Stomach (tissue), 8 donors: ENCODE measurements at regions not wholly inside any gene's neighbourhood (a gene's known extent, or its start where the extent isn't known, plus 50 kb on each side); places are given as distances from the start of the nearest gene placed in this dataset.
A peak's percentile ranks its signal among the peaks of the same experiment; 100 is the strongest.

Experiments
- DNase-seq, 2 donors: peaks; one replicate each; pipeline versions ENCODE4 v3.0.0 to v3.0.0-alpha.2; 2013 to 2019
- H3K27ac ChIP-seq, 5 donors: fragments of 200-600 bp in 4 of 5; sonication (generic) in 4 of 5; one replicate each; pipeline ENCODE4 v1.5.1; 2013 to 2019; ENCODE audit warnings: mild to moderate bottlenecking in 1 of 5, moderate library complexity in 1 of 5
- H3K27me3 ChIP-seq, 3 donors: fragments of 200-600 bp; sonication (generic); one replicate each; pipeline ENCODE4 v1.5.1; 2017 to 2019; ENCODE audit warnings: mixed run types in 1 of 3
- H3K36me3 ChIP-seq, 4 donors: fragments of 200-600 bp; sonication (generic); 1 replicate in 3 of 4; 2 replicates in 1 of 4; pipeline ENCODE4 v1.5.1; 2016 to 2019
- H3K4me1 ChIP-seq, 4 donors: fragments of 200-600 bp; sonication (generic); one replicate each; pipeline ENCODE4 v1.5.1; 2016 to 2019
- H3K4me3 ChIP-seq, 4 donors: fragments of 200-600 bp; sonication (generic) in 3 of 4; one replicate each; pipeline ENCODE4 v1.5.1; 2016 to 2019; ENCODE audit warnings: mild to moderate bottlenecking in 1 of 4
- H3K9me3 ChIP-seq, 4 donors: fragments of 200-600 bp; sonication (generic); one replicate each; pipeline ENCODE4 v1.5.1; 2016 to 2019
- CTCF ChIP-seq, 7 experiments: fragments of 450-650 bp in 4 of 7; fragments of 200-600 bp in 3 of 7; sonication (generic) in 3 of 7; IDR thresholded peaks; one replicate each; pipeline ENCODE4 v1.5.1; 2016 to 2019; ENCODE audit warnings: antibody characterized with exemption in 7 of 7, control low read depth in 2 of 7, mild to moderate bottlenecking in 1 of 7
- EP300 ChIP-seq: sonication (generic); formaldehyde crosslinking; IDR thresholded peaks from one replicate; pipeline ENCODE4 v1.6.1; 2017; ENCODE audit warnings: antibody characterized with exemption
- POLR2A ChIP-seq, 4 donors: fragments of 450-650 bp; IDR thresholded peaks; one replicate each; pipeline ENCODE4 v1.6.1; 2016; ENCODE audit warnings: antibody characterized with exemption in 4 of 4, control low read depth in 2 of 4, mild to moderate bottlenecking in 1 of 4, moderate library complexity in 1 of 4
- POLR2AphosphoS5 ChIP-seq, 3 donors: sonication (generic); formaldehyde crosslinking; IDR thresholded peaks; one replicate each; pipeline ENCODE4 v1.6.1; 2016; ENCODE audit warnings: antibody characterized with exemption in 3 of 3
- WGBS, 5 donors: extraction: QIAGEN DNeasy Blood & Tissue Kit in 3 of 5; methylation state at CpG; one replicate each; pipeline versions ENCODE4 v1.1.5 to v1.1.7; 2013 to 2018; 5-methylcytosine and 5-hydroxymethylcytosine counted together
- intact Hi-C: fragments of 100-400 bp; cut with DNase I; formaldehyde crosslinking; loops from one replicate; pipeline ENCODE4 v1.15.1; 2023; ENCODE audit warnings: low total_unique reads
- donor health status: healthy with polysubstance abuse.
- donor health status: Bipolar disorder and iron deficiency.
- donor health status: healthy.

- Histone ChIP-seq H3K27ac (peak overlapping the region in 4 of 5 donors; percentile 24 to 73 (median 58)), H3K4me3 (no peak overlapping the region), H3K4me1 (peaks cover 23 to 91% (median 61%) of the 10 kb centered on the region in 4 donors), H3K27me3 (no peaks in the 10 kb centered on the region), H3K9me3 (no peaks in the 10 kb centered on the region), H3K36me3 (peaks cover 5 to 17% (median 15%) of the 10 kb centered on the region in 4 donors)
- intact Hi-C loops = no loop called here
- TF ChIP-seq POLR2AphosphoS5 (IDR thresholded peaks at IDR 0.05) (no peak), EP300 (no peak), CTCF (IDR thresholded peaks at IDR 0.05) (no peak), POLR2A (IDR thresholded peaks at IDR 0.05) (no peak)
- WGBS, 5 donors = 72 to 77% (median 76%) methylated on average over 5 of the region's 5 CpGs
- peak in 1 of 2 donors; percentile 21 for DNase-seq
Observed at GRCh38 chr7:131072505-131073091, 255.1 kb upstream of the MKLN1 start.

GRCh38 chr7:131074043-131074442 lies 253.6 kb upstream of the MKLN1 start:
- 89 to 100% (median 97%) methylated on average over 1 of the region's 1 CpG for WGBS, 5 donors
- intact Hi-C loops = no loop called here
- no peak for DNase-seq
- Histone ChIP-seq H3K4me3 (no peak overlapping the region), H3K36me3 (peaks cover 5 to 22% (median 15%) of the 10 kb centered on the region in 4 donors), H3K27ac (no peak overlapping the region), H3K9me3 (no peaks in the 10 kb centered on the region), H3K27me3 (no peaks in the 10 kb centered on the region), H3K4me1 (peaks cover 23 to 87% (median 58%) of the 10 kb centered on the region in 4 donors)
- TF ChIP-seq CTCF (IDR thresholded peaks at IDR 0.05) (no peak), EP300 (no peak), POLR2A (IDR thresholded peaks at IDR 0.05) (no peak), POLR2AphosphoS5 (IDR thresholded peaks at IDR 0.05) (no peak)

GRCh38 chr7:131074585-131074984 lies 253.1 kb upstream of the MKLN1 start:
- no peak overlapping the region for H3K4me3 ChIP-seq
- no peak for TF ChIP-seq POLR2AphosphoS5 (IDR thresholded peaks at IDR 0.05)
- TF ChIP-seq CTCF (IDR thresholded peaks at IDR 0.05) = no peak
- TF ChIP-seq POLR2A (IDR thresholded peaks at IDR 0.05) = no peak
- TF ChIP-seq EP300 = no peak
- no peaks in the 10 kb centered on the region for H3K9me3 ChIP-seq
- no peak for DNase-seq
- H3K4me1 ChIP-seq = peaks cover 22 to 82% (median 55%) of the 10 kb centered on the region in 4 donors
- whole genome bisulfite sequencing, 5 donors = 86 to 96% (median 90%) methylated on average over 4 of the region's 4 CpGs
- no peaks in the 10 kb centered on the region for H3K27me3 ChIP-seq
- intact Hi-C loops = no loop called here
- H3K27ac ChIP-seq = no peak overlapping the region
- peaks cover 5 to 27% (median 19%) of the 10 kb centered on the region in 4 donors for H3K36me3 ChIP-seq

GRCh38 chr7:131075406-131075805 lies 252.3 kb upstream of the MKLN1 start:
- H3K4me3 ChIP-seq = no peak overlapping the region
- H3K9me3 ChIP-seq = no peaks in the 10 kb centered on the region
- DNase-seq = no peak
- H3K4me1 ChIP-seq = peaks cover 20 to 80% (median 55%) of the 10 kb centered on the region in 4 donors
- H3K36me3 ChIP-seq = peaks cover 5 to 31% (median 25%) of the 10 kb centered on the region in 4 donors
- 65 to 91% (median 72%) methylated on average over 1 of the region's 1 CpG for WGBS, 5 donors
- TF ChIP-seq POLR2A (IDR thresholded peaks at IDR 0.05) = no peak
- TF ChIP-seq POLR2AphosphoS5 (IDR thresholded peaks at IDR 0.05) = no peak
- no peak for TF ChIP-seq EP300
- no peak for TF ChIP-seq CTCF (IDR thresholded peaks at IDR 0.05)
- H3K27me3 ChIP-seq = no peaks in the 10 kb centered on the region
- no peak overlapping the region for H3K27ac ChIP-seq
- intact Hi-C loops = no loop called here
